ENCODE measurements at regions not wholly inside any gene's neighbourhood (a gene's known extent, or its start where the extent isn't known, plus 50 kb on each side); places are given as distances from the start of the nearest gene placed in this dataset.

- Histone ChIP-seq H3K27me3 (replicated peaks in 1 of 4; ENCODE audit: control insufficient read depth in 3 of 4, extremely low read depth in 1 of 4, insufficient read depth in 3 of 4, low read length in 3 of 4) (no peaks in the 10 kb centered on the region; a peak in 1 of 7 replicates), H3K23me2 (ENCODE audit: low read depth, low read length) (no peaks in the 10 kb centered on the region), H2BK15ac (ENCODE audit: low read length) (no peak overlapping the region), H4K5ac (ENCODE audit: insufficient read length, low read depth, low read length) (no peak overlapping the region), H3K18ac (ENCODE audit: extremely low read depth, low read length) (no peak overlapping the region), H2AK5ac (ENCODE audit: low read depth, low read length) (no peak overlapping the region), H3K4me3 (ENCODE audit: extremely low read depth in 1 of 4, insufficient read depth in 2 of 4, low read depth in 3 of 4, low read length in 4 of 4) (no peak overlapping the region), H2BK12ac (ENCODE audit: low read depth, low read length) (no peak overlapping the region), H3K27ac (ENCODE audit: low read depth, low read length) (no peak overlapping the region), H2AFZ (ENCODE audit: low read length) (no peak overlapping the region), H2BK5ac (ENCODE audit: low read depth, low read length) (no peak overlapping the region), H4K8ac (ENCODE audit: extremely low read depth, insufficient read depth, low read length) (no peak overlapping the region), H4K20me1 (replicated peaks in 1 of 2; ENCODE audit: control insufficient read depth in 1 of 2, insufficient read depth in 2 of 2, low read length in 2 of 2) (no peaks in the 10 kb centered on the region), H3K36me3 (ENCODE audit: control insufficient read depth in 2 of 4, insufficient read depth in 4 of 4, low read length in 3 of 4) (no peaks in the 10 kb centered on the region; a peak in 1 of 8 replicates), H2BK120ac (replicated peaks; ENCODE audit: low read depth, low read length) (no peak overlapping the region), H3K23ac (ENCODE audit: insufficient read length) (no peak overlapping the region), H3K9me3 (ENCODE audit: insufficient read depth in 2 of 2, low read depth in 1 of 2, low read length in 1 of 2) (peaks cover 3 to 4% of the 10 kb centered on the region in 2 experiments; a peak in 2 of 4 replicates), H3K9ac (replicated peaks in 1 of 4; ENCODE audit: extremely low read depth in 1 of 4, low read depth in 3 of 4, low read length in 3 of 4) (no peak overlapping the region), H3K4me1 (replicated peaks in 1 of 4; ENCODE audit: control insufficient read depth in 3 of 4, insufficient read depth in 4 of 4, low read length in 3 of 4) (peaks cover 0 to 5% (median 0%) of the 10 kb centered on the region in 4 experiments; a peak in 1 of 7 replicates), H3K14ac (ENCODE audit: insufficient read length) (no peak overlapping the region), H4K91ac (replicated peaks; ENCODE audit: insufficient read length, low read length) (no peak overlapping the region), H3K56ac (replicated peaks; ENCODE audit: insufficient read length, low read depth, low read length) (no peak overlapping the region), H2BK20ac (ENCODE audit: low read length) (no peak overlapping the region), H3K4me2 (ENCODE audit: insufficient read depth in 1 of 2, low read depth in 2 of 2, low read length in 2 of 2) (no peak overlapping the region), H3K79me1 (ENCODE audit: low read depth, low read length) (no peaks in the 10 kb centered on the region), H3K4ac (replicated peaks; ENCODE audit: insufficient read length, low read depth, low read length) (no peak overlapping the region), H3K79me2 (ENCODE audit: control insufficient read depth in 1 of 2, insufficient read depth in 2 of 2, low read length in 2 of 2) (no peaks in the 10 kb centered on the region)
- no peak for FAIRE-seq
- no peak for DNase-seq (ENCODE audit: low read depth in 1 of 2, low spot score in 2 of 2)
- ChIA-PET CTCF (ENCODE audit: partially characterized antibody) (interaction anchor here (1.0 to 2.3 kb wide), 3 partner anchors 22 to 107 kb away, joined by 3 to 8 read pairs (median 4); no protein-coding TSS in a partner anchor), POLR2A (ENCODE audit: partially characterized antibody) (no interaction called here)
- WGBS, 2 experiments (ENCODE audit: extremely low coverage in 1 of 2, insufficient coverage in 1 of 2, insufficient read length in 1 of 2, insufficient replicate concordance in 2 of 2, low coverage in 1 of 2, low lambda C conversion rate in 2 of 2, missing lambda C conversion rate in 1 of 2): 97% methylated on average over 4 of the region's 4 CpGs; no CpG with 5 or more reads in 1 of the 2 experiments
- TF ChIP-seq KDM4A (IDR thresholded peaks at IDR 0.05; ENCODE audit: low read depth, low read length, severe bottlenecking) (no peak), CREB1 (IDR thresholded peaks at IDR 0.05) (no peak), E2F6 (IDR thresholded peaks at IDR 0.05) (no peak), ATF2 (IDR thresholded peaks at IDR 0.05; ENCODE audit: low read length) (no peak), MAFK (IDR thresholded peaks at IDR 0.05; ENCODE audit: low read depth, low read length) (no peak), CBX8 (IDR thresholded peaks at IDR 0.05; ENCODE audit: borderline replicate concordance, low read depth, low read length) (no peak)
Measured at GRCh38 chr20:4632876-4633275, 53.4 kb upstream of the PRNP start.

Measured in H1 (cell line).